GM19372 (cell line): ENCODE measurements at regions not wholly inside any gene's neighbourhood (a gene's known extent, or its start where the extent isn't known, plus 50 kb on each side); places are given as distances from the start of the nearest gene placed in this dataset.

Source experiments
- ATAC-seq: cut with Tn5 transposase; IDR thresholded peaks from one replicate; pipeline ENCODE4 v1.9.1; 2021; ENCODE audit warnings: mild to moderate bottlenecking, low read depth, moderate library complexity; ENCODE audit not compliant: unreplicated experiment

- ATAC-seq: no peak
Observed at GRCh38 chr1:209395169-209395568, 188.3 kb upstream of the CAMK1G start.

GRCh38 chr1:209397371-209397770 lies 186.1 kb upstream of the CAMK1G start:
- ATAC-seq: no peak

DNA sequence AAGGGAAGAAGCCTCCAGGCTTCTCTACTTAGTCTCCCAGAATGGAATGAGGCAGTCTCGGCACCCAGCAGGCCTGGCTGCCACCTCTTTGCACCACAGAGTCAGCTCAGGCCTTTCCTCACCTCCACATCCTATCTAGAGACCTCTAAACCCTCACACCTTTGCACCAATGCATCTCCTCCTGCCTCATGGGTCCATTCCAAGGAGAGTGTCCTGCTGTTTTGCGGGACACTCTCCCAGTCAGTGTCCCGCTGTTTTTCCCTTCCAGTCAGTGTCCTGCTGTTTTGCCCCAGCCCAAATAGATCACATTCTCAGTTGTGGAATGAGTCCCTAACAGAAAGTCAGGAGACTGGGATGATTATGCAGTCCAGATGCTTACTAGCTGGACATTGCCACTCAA lies 185.6 kb upstream of the CAMK1G start:
- no peak for ATAC-seq

DNA sequence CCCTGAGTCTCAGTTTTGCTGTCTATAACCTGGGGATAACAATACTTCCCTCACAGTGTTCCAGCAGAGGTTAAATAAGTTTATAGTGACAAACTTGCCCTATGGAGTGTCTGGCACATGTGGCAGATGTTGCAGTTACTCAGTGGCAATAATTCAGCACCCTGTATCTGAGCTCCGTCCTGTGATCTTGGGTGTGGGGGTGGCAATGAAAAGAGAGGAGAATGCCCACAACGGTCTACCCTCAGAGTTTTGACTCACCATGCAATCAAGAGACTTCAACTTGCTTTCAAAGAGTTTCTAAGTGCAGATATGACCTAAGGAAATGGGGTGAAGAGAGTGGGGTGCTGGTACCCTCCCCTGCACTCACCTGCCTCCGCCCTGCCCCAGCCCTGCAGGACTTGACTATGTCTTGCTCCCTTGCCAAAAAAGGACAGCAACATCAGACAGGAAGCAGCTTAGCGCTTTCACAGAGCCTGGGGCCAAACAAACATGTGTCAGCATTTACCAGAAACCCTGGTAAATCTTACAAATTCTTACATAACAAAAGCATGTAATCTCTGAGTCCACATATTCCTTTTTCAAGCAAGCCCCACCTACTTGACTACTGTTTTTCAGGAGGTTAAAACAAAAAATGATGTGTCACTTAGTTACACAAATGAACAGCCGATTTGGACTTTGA lies 185.1 kb upstream of the CAMK1G start:
- no peak for ATAC-seq

- no peak for ATAC-seq
Observed at GRCh38 chr1:209399800-209400199, 183.7 kb upstream of the CAMK1G start.

- ATAC-seq: no peak
Observed at GRCh38 chr1:209400351-209401220, 182.9 kb upstream of the CAMK1G start.

DNA sequence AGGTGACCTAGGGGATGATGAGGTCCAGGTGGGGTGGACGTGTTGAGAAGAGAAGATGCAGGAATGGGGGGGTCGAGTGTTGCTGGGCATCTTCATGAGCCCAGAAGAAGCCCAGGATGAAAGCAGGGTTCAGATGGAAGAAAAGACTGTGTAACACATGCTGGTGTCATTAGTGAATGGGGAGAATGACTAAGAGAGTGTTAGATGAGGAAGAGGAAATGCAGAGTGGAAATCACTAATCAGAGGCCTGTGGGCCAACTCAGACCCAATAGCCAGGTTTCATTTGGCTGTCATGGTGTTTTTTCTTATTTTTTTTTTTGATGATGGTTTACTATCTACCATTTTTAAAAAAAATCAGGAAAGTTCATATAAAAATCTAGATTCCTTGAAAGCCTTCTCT lies 180.8 kb upstream of the CAMK1G start:
- no peak for ATAC-seq

DNA sequence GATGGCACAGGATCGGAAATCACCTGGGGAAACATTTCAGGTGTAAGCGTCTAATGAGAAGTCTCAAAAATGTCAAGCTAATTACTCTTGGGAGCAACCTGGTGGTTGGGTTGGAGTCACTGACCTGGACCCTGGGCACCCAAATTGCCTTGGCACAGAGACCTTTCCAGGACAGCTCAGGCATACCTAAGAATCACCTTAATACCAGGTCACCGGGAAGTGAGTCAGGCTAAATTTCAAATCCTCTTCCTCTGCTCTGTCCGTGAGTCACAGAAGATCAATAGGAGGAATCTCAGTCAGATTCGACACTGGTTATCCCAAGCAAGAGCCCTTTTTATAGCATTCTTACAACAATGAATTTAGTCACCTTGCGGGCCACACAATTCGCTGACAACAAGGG lies 179.6 kb upstream of the CAMK1G start:
- no peak for ATAC-seq

GRCh38 chr1:209404577-209404976 lies 178.9 kb upstream of the CAMK1G start:
- no peak for ATAC-seq

- ATAC-seq: no peak
Observed at GRCh38 chr1:209405183-209405814, 178.2 kb upstream of the CAMK1G start.

GRCh38 chr1:209406168-209406567 lies 177.3 kb upstream of the CAMK1G start:
- no peak for ATAC-seq

- no peak for ATAC-seq
Observed at GRCh38 chr1:209406595-209406994, 176.9 kb upstream of the CAMK1G start.

- ATAC-seq: no peak
Observed at GRCh38 chr1:209409780-209410179, 173.7 kb upstream of the CAMK1G start.

DNA sequence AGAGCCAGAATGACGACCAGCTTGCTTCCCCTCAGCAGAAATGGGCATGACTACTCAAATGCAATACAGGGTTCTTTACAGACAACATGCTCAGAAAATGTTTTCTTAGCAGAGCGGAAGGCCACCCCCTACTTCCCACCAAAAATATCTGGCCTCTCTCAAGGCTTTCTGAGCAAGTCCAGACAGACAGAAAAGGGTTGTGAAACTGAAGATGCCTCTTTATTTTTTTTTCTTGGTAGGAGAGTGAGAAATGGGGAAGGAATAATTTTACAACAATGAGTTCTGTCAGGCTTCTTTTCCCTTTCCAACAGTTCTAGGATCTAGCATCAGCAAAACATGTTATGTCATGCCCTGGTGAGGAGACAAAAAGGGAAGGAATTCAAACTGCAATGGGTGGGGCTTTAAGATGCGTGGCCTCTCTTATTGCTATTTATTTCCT lies 172.0 kb upstream of the CAMK1G start:
- no peak for ATAC-seq

- no peak for ATAC-seq
Observed at GRCh38 chr1:209412036-209412435, 171.5 kb upstream of the CAMK1G start.

DNA sequence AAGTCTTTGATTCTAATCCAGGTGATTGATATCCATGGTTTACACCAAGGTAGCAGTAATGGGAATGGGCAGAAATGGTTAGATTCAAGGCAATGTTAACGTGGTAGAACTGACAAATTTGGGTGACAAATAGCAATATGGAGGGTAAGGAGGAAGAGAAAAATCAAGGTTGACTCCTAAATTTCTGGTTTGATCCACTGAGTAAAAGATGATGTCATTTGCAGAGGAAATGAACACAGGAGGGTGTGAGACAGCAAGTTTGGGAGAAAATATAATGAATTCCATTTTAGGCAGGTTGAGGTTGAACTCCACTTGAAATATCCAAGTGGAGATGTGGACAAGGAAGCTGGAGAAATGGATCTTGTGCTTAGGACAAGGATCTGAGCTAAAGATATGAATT lies 170.9 kb upstream of the CAMK1G start:
- no peak for ATAC-seq

- no peak for ATAC-seq
Observed at GRCh38 chr1:209413062-209413461, 170.5 kb upstream of the CAMK1G start.

DNA sequence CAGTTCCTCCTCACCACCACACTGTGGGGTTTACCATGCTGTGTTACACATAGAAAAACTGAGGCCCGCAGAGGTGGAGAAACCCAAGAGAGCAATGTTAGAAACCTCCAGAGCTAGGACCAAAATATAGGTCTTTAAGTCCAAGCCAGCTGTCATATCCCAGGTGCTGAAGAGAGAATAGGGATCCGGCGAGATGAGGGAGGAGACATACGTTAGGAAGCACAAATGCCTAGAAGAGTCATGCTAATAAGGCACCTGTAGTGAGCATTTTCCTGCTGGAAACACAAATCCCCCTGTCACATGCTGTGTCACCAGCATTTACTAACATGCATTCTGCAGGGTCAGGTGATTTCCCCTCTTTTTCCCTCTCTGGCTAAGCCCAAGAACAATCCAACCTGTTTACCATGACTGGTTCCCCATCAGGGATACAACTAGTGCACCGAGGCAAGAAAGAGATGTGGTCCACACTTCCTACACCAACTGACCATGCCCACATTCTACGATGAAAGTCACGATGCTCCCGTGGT lies 168.6 kb upstream of the CAMK1G start:
- ATAC-seq: no peak

DNA sequence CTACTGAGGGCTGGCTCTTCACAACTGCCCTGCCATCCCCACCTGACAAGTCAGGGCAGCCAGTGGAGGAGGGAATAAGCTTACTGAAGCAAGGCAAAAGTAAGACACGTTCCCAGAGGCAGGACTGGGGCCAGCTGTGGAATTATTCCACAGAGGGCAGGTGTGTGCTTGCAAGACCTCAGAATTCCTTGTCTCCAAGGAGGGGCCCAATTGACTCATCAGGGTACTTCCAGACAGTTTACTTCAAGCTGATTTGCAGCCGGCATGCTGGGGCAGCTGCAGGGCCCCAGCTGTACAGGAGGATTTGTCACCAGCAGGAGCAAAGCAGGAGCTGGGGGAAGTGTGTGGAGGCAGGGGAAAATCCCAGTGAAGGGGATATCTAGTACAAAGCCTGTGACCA lies 167.5 kb upstream of the CAMK1G start:
- no peak for ATAC-seq

DNA sequence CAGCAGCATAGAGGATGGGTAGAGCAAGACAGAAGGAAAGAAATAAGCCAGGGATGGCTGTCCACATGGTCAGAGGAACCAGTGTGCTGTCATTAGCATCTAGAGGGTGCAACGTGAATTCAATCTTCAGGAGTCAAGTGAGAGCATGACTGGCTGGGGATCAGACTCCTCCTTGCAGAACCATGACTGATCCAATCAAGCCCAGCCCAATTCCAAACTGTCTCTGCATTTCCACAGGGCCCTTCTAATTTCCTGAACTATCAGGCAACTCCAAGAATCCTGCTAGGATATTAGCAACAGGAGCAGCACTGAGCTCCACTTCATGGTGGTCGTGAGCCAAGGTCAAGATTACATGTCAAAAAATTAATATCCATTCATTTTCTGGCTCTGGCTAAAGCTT lies 166.8 kb upstream of the CAMK1G start:
- ATAC-seq: no peak

DNA sequence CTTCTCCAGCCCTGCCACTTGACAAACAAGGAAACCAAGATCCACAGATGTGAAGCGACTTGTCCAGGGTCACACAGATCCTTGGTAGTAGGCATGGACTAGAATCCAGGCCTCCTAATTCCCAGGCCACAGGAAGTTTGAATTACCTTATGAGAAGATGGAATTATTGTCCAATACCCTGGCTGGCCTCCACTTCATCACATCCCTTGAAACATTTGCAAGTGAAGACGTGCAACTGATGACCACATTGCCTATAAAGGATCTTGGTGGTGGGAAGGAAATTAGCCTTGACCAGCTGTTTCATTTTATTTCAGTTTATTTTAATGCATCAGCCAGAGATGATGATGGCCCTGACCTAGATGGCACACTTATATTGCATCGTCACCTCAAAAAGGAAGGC lies 165.8 kb upstream of the CAMK1G start:
- no peak for ATAC-seq
